ENCODE measurements at regions not wholly inside any gene's neighbourhood (a gene's known extent, or its start where the extent isn't known, plus 50 kb on each side); places are given as distances from the start of the nearest gene placed in this dataset.

DNA sequence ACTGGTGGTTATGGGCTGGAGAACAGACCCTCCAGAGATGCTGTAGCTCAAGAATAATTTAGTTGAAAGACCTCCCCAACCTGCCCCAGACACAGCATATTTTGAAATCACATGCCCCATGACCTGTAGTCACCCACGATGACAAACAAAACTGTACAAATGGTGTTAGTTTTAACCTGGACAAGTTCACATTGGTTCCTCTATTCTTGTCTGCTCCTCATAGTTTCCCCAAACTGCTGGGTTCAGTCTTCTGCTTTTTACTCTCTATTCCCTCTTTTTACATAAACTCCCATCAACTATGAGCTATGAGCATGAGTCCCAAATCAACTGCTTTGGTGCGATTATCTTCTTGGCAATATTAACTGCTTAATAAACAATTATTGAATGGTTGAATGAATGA is 365.3 kb upstream of the CLINT1 start:
- no peak for TF ChIP-seq POLR2A (IDR thresholded peaks at IDR 0.05)
- TF ChIP-seq, protein P1, sequence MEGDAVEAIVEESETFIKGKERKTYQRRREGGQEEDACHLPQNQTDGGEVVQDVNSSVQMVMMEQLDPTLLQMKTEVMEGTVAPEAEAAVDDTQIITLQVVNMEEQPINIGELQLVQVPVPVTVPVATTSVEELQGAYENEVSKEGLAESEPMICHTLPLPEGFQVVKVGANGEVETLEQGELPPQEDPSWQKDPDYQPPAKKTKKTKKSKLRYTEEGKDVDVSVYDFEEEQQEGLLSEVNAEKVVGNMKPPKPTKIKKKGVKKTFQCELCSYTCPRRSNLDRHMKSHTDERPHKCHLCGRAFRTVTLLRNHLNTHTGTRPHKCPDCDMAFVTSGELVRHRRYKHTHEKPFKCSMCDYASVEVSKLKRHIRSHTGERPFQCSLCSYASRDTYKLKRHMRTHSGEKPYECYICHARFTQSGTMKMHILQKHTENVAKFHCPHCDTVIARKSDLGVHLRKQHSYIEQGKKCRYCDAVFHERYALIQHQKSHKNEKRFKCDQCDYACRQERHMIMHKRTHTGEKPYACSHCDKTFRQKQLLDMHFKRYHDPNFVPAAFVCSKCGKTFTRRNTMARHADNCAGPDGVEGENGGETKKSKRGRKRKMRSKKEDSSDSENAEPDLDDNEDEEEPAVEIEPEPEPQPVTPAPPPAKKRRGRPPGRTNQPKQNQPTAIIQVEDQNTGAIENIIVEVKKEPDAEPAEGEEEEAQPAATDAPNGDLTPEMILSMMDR (IDR thresholded peaks at IDR 0.05) = no peak

Data from thyroid gland (tissue), 4 donors.